NCI-H446 (cell line): ENCODE measurements at regions not wholly inside any gene's neighbourhood (a gene's known extent, or its start where the extent isn't known, plus 50 kb on each side); places are given as distances from the start of the nearest gene placed in this dataset.
"Not testable (repeated sequence)": the region's sequence is repeated elsewhere in the genome, so short reads cannot be mapped to it uniquely, and the experiment has no call there.

Experiments used
- DNase-seq, 2 experiments: peaks; one replicate each; lab custom pipeline; 2025; lab: John Stamatoyannopoulos, UW

DNA sequence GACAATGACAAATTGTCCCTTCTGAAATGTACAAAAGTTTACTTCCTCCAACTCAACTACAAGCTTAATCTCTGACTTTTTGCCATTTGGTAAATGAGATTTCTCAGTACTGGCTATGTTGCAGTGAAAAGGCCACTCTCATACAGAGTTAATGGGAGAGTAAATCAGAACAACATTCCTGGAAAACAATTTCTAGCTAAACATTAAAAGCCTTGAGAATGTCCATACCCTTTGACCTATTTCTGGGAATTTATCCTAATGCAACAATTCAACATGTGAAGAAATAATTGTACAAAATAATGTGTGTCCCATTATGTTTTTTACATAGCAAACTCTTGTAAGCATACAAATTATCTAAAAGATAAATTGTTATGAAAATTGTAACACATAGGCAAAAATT, 56.3 kb upstream of the SPEF2 start:
- DNase-seq, result no peak

DNA sequence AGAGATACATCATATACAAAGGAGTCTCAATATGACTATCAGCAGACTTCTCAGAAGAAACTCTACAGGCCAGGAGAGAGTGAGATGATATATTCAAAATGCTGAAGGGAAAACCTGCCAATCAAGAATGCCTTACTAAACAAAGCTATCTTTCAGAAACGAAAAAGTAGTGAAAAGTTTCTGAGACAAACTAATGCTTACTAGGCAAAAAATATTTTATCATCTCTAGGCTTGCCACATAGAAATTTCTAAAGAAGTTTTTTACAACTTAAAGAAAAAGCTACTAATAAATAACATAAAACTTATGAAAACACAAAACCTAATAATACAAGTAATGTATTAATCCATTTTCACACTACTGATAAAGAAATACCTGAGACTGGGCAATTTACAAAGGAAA, 59.9 kb upstream of the SPEF2 start:
- DNase-seq, result no peak

DNA sequence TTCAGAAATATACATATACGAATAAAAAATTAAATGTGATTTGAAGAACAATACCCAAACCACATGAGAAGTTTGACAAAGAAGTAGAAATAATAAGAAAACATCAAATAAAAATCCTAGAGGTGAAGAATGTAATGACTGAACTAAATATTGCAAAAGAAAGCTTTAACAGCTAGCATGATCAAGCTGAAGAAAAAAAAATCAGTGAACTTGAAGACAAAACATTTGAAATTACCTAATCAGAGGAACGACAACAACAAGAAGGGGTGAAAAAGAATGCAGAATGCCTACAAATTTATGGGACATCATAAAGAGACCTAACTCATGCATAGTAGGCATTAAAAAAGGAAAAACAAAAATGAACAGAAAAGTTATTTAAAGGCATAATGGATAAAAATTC, 60.5 kb upstream of the SPEF2 start:
- no peak for DNase-seq

DNA sequence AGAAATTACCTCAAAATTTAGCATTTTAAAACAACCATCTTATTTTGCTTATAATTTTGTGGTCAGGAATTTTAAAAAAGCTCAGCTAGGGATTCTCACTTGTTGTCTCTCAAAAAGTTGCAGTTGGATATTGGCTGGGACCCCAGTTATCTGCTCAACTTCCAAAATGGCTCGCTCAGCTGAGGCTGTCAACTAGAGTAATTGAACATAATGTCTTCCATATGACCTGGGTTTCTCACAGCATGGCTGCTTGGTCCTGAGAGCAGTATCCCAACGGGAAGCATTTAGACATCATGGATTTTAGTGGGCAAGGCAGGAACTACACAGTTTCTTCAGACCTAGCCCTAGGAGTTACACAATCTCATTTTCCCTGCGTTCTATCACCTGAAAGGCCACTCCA, 63.6 kb upstream of the SPEF2 start:
- no peak for DNase-seq

DNA sequence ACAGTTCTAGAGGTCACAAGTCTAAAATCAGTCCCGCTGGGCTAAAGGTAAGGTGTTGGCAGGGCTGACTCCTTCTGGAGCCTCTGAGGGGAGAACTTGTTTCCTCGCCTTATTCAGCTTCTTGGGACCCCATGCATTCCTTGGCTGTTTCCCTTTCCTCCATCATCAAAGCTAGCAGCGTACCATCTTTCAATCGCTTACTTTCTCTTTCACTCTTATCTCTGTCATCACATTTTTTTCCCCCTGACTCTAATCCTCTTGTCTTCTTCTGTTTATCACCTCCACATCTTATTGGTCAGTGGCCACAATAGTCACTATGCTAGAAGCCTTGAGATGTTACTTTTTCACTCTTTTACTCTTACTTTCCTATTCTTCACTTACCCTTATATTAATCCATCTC, 72.5 kb upstream of the SPEF2 start:
- no peak for DNase-seq

DNA sequence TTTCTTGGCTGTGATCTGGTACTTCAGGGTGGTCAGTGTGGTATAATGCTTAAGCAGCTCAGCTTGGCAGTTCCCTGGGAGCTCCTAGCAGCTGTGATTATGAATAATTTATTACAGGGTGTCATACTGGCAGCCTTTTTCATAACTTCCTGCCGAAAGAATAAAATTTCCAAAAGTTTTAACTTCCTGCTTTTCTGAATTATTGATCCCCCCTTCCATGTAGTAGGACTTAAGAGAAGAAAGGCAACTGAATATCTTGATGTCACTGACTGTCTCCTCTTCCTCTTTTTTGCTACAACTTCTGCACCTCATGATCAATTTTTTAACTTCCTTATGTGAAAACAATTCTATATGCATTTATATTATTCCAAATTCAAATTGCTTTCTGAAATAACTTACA, 74.3 kb upstream of the SPEF2 start:
- DNase-seq, result peak; percentile 30 to 49

DNA sequence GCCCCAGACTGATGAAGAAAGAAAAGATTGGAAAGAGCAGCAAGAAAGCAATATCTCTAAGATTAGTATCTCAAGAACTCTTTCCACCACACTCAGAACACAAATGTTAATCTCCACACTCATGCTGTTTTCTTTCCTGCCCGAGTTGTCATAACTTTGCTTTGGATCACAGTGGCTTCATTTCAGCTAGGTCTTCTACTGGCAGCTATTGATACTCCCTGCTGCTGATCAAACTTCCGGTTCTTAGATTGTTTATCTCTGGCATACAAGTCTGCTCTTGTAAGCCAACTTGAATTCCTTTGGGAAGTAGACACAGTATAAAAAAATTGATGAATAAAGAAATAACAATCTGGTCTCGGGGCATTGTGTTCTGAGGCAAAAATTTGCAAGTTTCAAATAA, 77.7 kb upstream of the SPEF2 start:
- peak in 1 of 2 experiments; percentile 16 for DNase-seq

DNA sequence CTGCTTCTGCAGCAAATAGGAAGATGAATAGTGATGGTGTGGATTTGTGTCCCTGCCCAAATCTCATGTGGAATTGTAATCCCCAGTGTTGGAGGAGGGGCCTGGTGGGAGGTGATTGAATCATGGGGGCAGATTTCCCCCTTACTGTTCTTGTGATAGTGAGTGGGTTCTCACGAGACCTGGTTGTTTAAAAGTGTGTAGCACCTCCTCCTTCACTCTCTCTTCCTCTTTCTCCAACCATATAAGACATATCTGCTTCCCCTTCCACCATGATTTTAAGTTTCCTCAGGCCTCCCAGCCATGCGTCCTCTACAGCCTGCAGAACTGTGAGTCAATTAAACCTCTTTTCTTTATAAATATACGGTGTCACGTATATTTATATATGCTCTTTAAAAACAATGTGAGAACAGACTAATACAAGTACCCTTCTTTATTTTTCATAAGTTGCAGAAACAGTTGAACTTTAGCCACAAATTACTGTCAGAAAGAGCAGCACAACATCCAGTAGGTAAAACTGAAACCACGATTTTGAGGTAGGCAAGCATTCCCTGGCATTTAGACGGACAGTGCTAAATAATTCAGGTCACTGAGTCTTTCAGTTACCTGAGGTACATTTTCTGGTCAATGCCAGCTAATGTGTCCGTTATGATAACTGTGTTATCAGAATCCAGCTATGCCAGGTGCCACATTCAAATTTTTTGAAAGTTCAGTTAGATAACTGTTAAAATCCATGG, 79.3 kb upstream of the SPEF2 start:
- no peak for DNase-seq

DNA sequence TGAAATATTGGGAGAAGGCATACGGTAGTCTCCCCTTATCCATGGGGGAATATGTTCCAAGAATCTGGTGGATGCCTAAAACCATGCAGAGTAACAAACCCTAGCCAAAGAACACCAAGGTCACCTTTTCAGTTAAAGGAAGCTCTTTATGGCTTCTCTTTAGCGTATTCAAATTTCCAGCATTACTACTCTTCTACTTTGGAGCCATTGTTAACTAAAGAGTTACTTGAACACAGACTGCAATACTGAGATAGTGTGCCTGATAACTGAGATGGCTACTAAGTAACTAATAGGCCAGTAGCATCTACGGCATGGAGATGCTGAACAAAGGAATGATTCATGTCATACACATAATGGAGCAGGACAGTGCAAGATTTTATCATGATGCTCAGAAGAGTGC, 84.5 kb upstream of the SPEF2 start:
- no peak for DNase-seq

DNA sequence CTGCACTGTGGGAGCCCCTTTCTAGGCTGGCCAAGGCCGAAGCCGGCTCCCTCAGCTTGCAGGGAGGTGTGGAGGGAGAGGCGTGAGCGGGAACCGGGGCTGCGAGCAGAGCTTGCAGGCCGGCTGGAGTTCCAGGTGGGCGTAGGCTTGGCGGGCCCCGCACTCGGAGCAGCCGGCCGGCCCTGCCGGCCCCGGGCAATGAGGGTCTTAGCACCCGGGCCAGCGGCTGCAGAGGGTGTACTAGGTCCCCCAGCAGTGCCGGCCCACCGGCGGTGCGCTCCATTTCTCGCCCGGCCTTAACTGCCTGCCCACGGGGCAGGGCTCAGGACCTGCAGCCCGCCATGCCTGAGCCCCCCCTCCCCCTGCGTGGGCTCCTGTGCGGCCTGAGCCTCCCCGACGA, 86.1 kb upstream of the SPEF2 start:
- not testable (repeated sequence) for DNase-seq

DNA sequence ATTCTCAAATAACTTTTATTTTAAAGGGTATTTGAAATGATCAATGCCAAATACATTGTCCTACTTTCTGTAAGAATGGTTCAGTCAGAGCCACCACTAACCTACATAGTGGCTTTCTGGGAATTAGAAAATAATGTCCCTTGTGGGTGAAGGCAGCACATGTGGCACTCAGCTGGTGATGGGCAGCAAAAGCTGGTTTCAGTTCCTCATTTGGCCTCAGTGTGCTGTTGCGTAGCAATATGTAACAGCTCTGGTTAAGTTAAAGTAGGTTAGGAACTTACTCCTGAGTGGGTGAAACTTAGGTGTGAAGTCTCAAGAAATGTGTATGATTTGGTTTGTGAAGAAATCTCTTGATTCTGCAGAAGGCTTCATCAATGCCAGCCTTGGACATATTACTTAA, 99.6 kb upstream of the SPEF2 start:
- DNase-seq, result no peak

DNA sequence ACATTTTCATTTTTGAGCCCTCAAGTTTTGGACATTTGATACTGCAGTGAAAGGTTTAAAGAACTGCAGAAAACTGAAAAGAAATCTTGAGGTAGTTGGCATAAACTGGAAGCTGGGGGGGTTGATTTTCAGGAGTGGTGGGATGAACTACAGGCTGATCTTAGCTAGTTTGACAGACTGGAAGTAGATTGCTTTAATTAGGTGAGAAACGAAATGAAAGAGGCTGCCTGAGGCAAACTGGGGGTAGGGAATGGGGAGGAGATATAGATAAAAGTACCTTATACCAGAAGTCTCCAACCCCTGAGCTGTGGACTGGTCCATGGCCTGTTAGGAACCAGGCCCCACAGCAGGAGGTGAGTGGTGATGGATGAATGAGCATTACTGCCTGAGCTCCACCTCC, 101.4 kb upstream of the SPEF2 start:
- DNase-seq, result no peak

DNA sequence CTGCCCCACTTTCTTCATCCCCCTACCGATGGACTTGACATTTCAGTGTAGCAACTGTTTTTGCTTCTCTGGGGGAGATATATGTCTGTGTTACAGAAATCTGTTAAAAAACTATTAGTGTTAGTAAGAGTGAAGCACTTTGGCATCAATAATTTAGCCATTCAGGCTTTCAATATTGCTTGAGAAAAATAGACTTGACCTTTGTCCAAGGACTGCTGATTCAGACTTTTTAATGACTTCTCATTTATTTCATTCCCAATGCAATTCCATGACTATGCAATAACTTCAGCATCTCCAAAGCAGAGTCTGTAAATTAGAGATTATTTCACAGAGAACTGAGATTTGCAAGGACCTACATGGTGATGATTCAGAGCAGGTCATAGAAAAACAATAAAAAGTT, 104.1 kb upstream of the SPEF2 start:
- no peak for DNase-seq

DNA sequence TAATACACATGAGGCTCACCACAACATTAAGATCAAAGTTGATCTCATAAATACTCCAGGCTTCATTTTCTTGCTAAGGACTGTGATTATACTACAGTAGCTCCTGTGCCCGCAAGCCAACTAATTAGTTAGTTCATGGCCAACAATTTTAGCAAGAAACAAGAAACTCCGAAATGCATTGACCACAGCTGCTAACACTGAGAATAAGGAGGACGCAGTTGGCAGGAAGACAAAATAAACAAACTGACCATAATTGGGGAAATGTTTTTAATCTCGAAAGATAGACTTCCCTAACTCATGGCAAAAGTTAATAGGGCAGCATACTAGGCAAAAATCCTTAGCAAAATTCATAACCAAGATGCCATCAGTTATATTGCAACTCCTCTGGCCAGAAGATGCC, 115.5 kb upstream of the SPEF2 start:
- DNase-seq, result no peak

DNA sequence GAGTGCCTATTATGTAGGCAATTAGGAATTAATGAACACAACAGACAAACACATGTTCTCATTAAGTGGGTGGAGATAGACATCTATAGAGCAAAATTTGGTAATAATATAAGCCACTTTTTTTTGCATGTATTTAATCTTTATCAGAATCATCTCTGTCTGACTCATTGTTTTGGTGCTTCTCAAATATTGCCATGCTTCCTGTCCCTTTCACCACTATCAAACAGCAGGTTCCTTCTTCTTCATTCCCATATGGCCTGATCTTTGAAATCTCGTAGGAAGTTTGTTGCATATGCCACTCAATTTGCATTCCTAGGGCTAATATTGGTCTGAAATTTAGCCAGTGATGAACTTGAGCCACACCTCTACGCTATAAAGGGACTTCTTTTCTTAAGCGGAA, 128.9 kb upstream of the SPEF2 start:
- DNase-seq, result no peak

DNA sequence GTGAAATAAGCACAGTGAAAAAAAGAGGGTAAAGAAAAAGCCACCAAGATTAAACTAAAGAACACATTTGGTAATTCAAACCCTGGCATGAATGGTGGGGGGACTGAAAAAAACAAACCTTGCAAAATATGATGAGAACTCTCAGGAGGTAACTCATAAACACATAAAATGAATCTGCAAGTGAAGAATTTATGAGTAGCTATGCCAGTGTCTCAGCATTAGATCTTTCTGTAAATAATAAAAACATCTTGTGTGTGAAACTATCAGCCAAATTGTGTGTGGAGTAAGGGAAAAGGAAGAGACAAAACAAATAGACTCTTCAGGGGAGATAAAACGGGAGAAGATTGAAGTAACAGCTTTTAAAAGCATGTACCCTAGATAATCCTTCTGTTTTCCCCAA, 129.6 kb upstream of the SPEF2 start:
- DNase-seq, result no peak

DNA sequence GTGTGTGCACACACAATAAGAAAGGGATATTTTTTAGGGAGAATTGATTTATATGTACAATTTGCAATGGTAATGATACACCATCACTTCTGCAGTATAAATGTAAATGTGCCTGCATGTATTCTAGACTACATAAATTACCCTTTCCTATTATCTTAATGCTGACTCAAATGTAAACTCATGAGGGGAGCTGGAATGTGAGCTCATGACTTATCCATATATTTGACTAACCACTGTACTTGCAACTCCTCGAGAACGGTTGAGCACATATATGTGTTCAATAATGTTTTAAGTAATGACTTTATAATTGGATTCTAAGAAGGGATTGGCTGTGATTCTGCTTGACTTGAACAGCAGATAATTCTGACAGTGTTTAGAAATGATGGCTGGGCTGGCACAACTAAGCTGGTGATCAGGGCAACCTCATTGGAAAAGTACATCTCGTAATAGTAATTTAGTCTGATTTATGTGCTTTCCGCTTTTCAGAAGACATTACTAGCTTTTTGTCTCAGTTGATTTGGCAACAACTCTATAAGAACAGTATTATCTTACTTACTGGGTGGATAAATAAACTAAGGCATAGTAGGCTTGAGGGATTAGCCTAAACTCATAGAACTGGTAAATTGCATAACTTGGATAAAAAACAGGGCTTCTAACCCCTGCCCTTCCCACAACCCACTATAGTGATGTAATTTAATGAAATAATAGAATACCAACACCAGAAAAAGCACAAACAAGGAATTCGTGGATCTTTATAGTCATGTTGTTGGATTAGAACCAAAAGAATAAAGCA, 130.2 kb upstream of the SPEF2 start:
- no peak for DNase-seq

DNA sequence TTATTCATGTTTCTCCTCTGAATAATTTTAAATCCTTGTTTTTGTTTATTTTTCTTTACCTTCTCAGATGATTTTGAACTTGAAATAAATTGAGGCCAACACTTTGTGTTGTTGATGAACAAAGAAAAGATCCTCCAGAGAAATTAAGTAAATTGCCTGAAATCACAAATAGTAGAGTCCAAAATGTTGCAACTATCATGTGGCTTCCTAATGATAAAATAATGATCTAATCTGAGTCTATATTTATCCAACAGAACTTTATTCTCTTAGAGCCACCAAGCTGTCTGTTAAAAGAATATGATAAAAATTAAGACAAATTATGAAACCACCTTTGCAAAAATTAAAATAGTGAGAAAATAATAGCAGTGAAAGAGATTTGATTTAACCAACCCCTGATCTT, 132.2 kb upstream of the SPEF2 start:
- no peak for DNase-seq

DNA sequence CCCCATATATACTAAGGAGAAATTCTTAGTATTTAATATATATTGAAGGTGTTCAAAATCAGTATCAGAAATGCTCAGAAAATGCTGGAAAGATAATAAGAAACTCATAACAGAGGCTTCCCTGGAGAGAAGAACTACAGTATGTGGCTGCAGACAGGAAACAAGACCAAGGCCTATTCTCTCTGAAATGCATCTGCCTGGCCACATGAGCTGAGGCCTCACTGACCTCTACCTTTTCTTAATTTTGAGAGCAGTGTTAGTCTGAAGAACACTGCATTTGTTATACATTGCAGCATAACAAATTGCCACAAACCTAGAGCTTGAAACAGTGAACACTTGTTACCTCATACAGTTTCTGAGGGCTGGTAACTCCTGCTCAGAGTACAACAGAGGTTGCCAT, 133.4 kb upstream of the SPEF2 start:
- no peak for DNase-seq

DNA sequence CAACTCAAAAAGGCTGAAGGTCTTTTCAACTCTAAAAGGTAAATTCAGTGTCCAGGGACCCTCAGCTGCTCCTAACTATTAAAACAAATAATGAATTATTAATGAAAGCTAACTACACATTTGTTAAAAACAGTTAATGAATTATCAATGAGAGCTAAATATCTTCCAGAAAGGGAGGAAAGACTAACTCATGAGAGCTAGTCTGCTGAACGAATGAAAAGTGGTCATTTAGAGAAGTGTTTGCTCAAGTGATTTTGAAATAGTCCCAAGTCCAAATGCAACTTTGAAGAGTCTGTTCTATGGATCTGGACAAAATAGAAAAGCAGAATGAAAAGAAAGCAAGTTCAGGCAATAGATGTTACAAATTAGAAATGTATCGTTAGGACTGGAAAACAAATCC, 133.9 kb upstream of the SPEF2 start:
- DNase-seq, result no peak

DNA sequence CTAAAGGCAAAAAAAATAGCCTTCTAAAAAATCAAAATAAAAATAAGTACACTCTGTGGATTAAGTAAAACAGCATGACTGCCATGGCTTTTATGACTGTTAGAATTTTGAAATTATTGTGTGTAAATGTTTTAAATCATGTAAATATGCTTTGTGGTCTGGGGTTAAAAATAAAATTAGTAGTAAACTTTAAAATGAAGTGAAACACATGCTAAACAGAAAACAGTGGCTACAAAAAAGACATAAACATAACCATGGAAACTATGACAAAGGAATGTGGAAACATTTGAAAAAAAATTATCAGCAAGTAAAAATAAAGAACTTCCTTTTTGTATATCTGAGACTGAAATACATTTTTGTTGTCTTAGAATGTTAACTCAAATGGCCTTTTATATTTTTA, 134.5 kb upstream of the SPEF2 start:
- no peak for DNase-seq

DNA sequence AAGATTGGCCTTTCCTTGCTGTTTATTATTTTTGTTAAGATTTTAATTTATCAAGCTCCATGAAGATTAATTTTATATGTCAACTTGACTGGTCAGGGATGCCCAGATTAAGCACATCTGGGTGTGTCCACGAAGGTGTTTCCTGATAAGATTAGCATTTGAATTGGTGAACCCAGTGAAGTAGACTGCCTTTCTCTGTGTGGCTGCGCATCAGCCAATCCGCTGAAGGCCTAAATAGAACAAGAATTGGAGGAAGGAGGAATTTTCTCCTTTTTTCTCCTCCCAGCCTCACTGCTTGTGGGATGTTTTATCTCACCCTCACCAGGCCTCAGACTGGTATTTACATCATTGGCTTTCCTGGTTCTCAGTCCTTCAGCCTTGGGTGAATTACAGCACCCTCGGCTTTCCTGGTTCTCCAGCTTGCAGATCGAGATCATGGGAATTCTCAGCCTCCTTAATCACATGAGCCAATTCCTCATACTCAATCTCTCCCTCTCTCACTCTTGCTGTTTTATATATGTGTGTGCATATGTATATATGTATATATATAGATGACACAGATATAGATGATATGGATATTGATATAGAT, 135.4 kb upstream of the SPEF2 start:
- no peak for DNase-seq
